IMR-90 (cell line): ENCODE measurements at regions not wholly inside any gene's neighbourhood (a gene's known extent, or its start where the extent isn't known, plus 50 kb on each side); places are given as distances from the start of the nearest gene placed in this dataset.

Experiments used
- ATAC-seq: fragments of 200-7000 bp; cut with Tn5 transposase; 2 replicates; pipeline ENCODE4 v1.9.1; 2020; ENCODE audit warnings: low read depth, mild to moderate bottlenecking, moderate library complexity
- BruUV-seq: library from RNA; stranded (reverse); fragments of 400-500 nt; replicated peaks from 2 replicates; lab custom pipeline; 2021; lab: Mats Ljungman, UMichigan
- CTCF ChIA-PET: fragments of 300-600 bp; formaldehyde crosslinking; extraction: SDS; loops from one replicate; lab custom pipeline; 2021; ENCODE audit warnings: antibody characterized with exemption; lab: Yijun Ruan, JAX
- POLR2A ChIA-PET: fragments of 300-600 bp; sonication (Branson Sonifier 250); formaldehyde crosslinking; loops from one replicate; lab custom pipeline; 2022; ENCODE audit warnings: antibody characterized with exemption; ENCODE audit not compliant: unreplicated experiment; lab: Charles Lee
- DNase-seq: peaks from one replicate; pipeline ENCODE4 v3.0.0; 2013
- H2AFZ ChIP-seq: replicated peaks from 2 replicates; pipeline ENCODE3; 2013; ENCODE audit warnings: low read length, mild to moderate bottlenecking; ENCODE audit not compliant: poor library complexity
- H2AK5ac ChIP-seq: 2 replicates; pipeline ENCODE4 v1.6.1; 2013; ENCODE audit warnings: low read depth, low read length, inconsistent platforms
- H2AK9ac ChIP-seq: replicated peaks from 2 replicates; pipeline ENCODE3; 2013; ENCODE audit warnings: mild to moderate bottlenecking, low read depth, low read length, moderate library complexity; ENCODE audit not compliant: poor library complexity
- H2BK120ac ChIP-seq: 2 replicates; pipeline ENCODE4 v1.6.1; 2013; ENCODE audit warnings: low read depth, low read length, inconsistent platforms
- H2BK15ac ChIP-seq: 3 replicates; pipeline ENCODE4 v1.6.1; 2013; ENCODE audit warnings: low read depth, low read length, inconsistent platforms
- H2BK20ac ChIP-seq: 2 replicates; pipeline ENCODE4 v1.6.1; 2013; ENCODE audit warnings: low read depth, mild to moderate bottlenecking, inconsistent platforms, low read length, moderate library complexity
- H2BK5ac ChIP-seq: 2 replicates; pipeline ENCODE4 v1.6.1; 2013; ENCODE audit warnings: mild to moderate bottlenecking, low read depth, low read length, inconsistent platforms; ENCODE audit not compliant: poor library complexity, severe bottlenecking
- H3K14ac ChIP-seq: replicated peaks from 2 replicates; pipeline ENCODE4 v1.6.1; 2013; ENCODE audit warnings: low read depth, low read length, inconsistent platforms
- H3K18ac ChIP-seq: 2 replicates; pipeline ENCODE4 v1.6.1; 2013; ENCODE audit warnings: low read depth, low read length, control low read depth
- H3K23ac ChIP-seq: 2 replicates; pipeline ENCODE4 v1.6.1; 2013; ENCODE audit warnings: low read depth, low read length, inconsistent platforms
- H3K27ac ChIP-seq: 2 replicates; pipeline ENCODE4 v1.5.1; 2013; ENCODE audit warnings: mild to moderate bottlenecking, control low read depth, low read length; ENCODE audit not compliant: insufficient read depth
- H3K27me3 ChIP-seq: 2 replicates; pipeline ENCODE4 v1.6.1; 2013; ENCODE audit warnings: low read length; ENCODE audit not compliant: control insufficient read depth, insufficient read depth
- H3K36me3 ChIP-seq: 2 replicates; pipeline ENCODE4 v1.6.1; 2013; ENCODE audit warnings: low read length, mixed read lengths; ENCODE audit not compliant: control insufficient read depth, insufficient read depth
- H3K4ac ChIP-seq: 2 replicates; pipeline ENCODE4 v1.6.1; 2013; ENCODE audit warnings: low read depth, low read length, inconsistent platforms
- H3K4me1 ChIP-seq: 2 replicates; pipeline ENCODE4 v1.6.1; 2013; ENCODE audit warnings: low read length, mixed read lengths; ENCODE audit not compliant: control insufficient read depth, insufficient read depth
- H3K4me2 ChIP-seq: 2 replicates; pipeline ENCODE4 v1.6.1; 2013; ENCODE audit warnings: low read depth, mild to moderate bottlenecking, control low read depth, low read length, moderate library complexity
- H3K4me3 ChIP-seq: 2 replicates; pipeline ENCODE4 v1.5.1; 2013; ENCODE audit warnings: low read depth, mild to moderate bottlenecking, control low read depth, low read length, moderate library complexity; ENCODE audit not compliant: insufficient read depth
- H3K56ac ChIP-seq: 2 replicates; pipeline ENCODE4 v1.6.1; 2013; ENCODE audit warnings: low read length, inconsistent platforms; ENCODE audit not compliant: insufficient read depth; ENCODE audit errors: extremely low read depth
- H3K79me1 ChIP-seq, 2 experiments: 2 replicates each; pipeline ENCODE4 v1.6.1; 2013; ENCODE audit warnings: low read length in 2 of 2, inconsistent platforms in 1 of 2, low read depth in 1 of 2
- H3K9ac ChIP-seq: 2 replicates; pipeline ENCODE4 v1.6.1; 2013; ENCODE audit warnings: low read depth, low read length, control low read depth
- H3K9me1 ChIP-seq: 2 replicates; pipeline ENCODE4 v1.6.1; 2013; ENCODE audit warnings: low read length, inconsistent platforms; ENCODE audit not compliant: insufficient read depth
- H3K9me3 ChIP-seq: 2 replicates; pipeline ENCODE4 v1.6.1; 2013; ENCODE audit warnings: low read length; ENCODE audit not compliant: control insufficient read depth, insufficient read depth
- H4K20me1 ChIP-seq: 2 replicates; pipeline ENCODE4 v1.6.1; 2013; ENCODE audit warnings: low read length, inconsistent platforms; ENCODE audit not compliant: insufficient read depth
- H4K5ac ChIP-seq: 2 replicates; pipeline ENCODE4 v1.6.1; 2013; ENCODE audit warnings: mild to moderate bottlenecking, low read depth, low read length, control low read depth
- H4K8ac ChIP-seq, 2 experiments: 2 replicates each; pipeline ENCODE4 v1.6.1; 2013; ENCODE audit warnings: low read depth in 2 of 2, low read length in 2 of 2, control low read depth in 1 of 2, inconsistent platforms in 1 of 2
- H4K91ac ChIP-seq: 2 replicates; pipeline ENCODE4 v1.6.1; 2013; ENCODE audit warnings: low read depth, low read length, inconsistent platforms; ENCODE audit not compliant: insufficient read depth
- CEBPB ChIP-seq: IDR thresholded peaks from 2 replicates; pipeline ENCODE4 v1.6.1; 2012; ENCODE audit warnings: low read depth, low read length, improper control_type of control experiment
- ELK1 ChIP-seq: fragments of 150-350 bp; IDR thresholded peaks from 2 replicates; pipeline ENCODE4 v1.6.1; 2016; ENCODE audit warnings: low read depth, mild to moderate bottlenecking, low read length, moderate library complexity, borderline replicate concordance
- MAFK ChIP-seq: IDR thresholded peaks from 2 replicates; pipeline ENCODE4 v1.6.1; 2012; ENCODE audit warnings: low read depth, low read length, improper control_type of control experiment
- NFE2L2 ChIP-seq: fragments of 150-350 bp; IDR thresholded peaks from 2 replicates; pipeline ENCODE4 v1.6.1; 2016; ENCODE audit warnings: low read depth, mild to moderate bottlenecking, low read length
- POLR2A ChIP-seq: IDR thresholded peaks from 2 replicates; pipeline ENCODE4 v1.6.1; 2012; ENCODE audit warnings: mild to moderate bottlenecking, low read depth, low read length
- RFX5 ChIP-seq: IDR thresholded peaks from 2 replicates; pipeline ENCODE4 v1.8.0; 2012; ENCODE audit warnings: low read depth, mild to moderate bottlenecking, low read length, moderate library complexity
- WGBS, 2 experiments: methylation state at CpG; one replicate each; pipeline versions ENCODE4 v1.1.5 to v1.1.7; 2013; ENCODE audit warnings: missing lambda C conversion rate in 2 of 2; ENCODE audit not compliant: insufficient read length in 1 of 2; ENCODE audit errors: extremely low coverage in 2 of 2; 5-methylcytosine and 5-hydroxymethylcytosine counted together
- dilution Hi-C: fragments of 300-500 bp; cut with HindIII; formaldehyde crosslinking; loops from one replicate; pipeline ENCODE4 v1.14.3; 2018; ENCODE audit warnings: low sequenced_read_pairs; ENCODE audit not compliant: unreplicated experiment
- in situ Hi-C: fragments of 300-500 bp; cut with MboI; formaldehyde crosslinking; loops from 3 replicates; pipeline ENCODE4 v1.14.3; 2019; ENCODE audit warnings: low sequenced_read_pairs, inconsistent platforms, mixed read lengths
- intact Hi-C: fragments of 100-400 bp; cut with micrococcal nuclease; formaldehyde crosslinking; loops from 2 replicates; pipeline ENCODE4 v1.10.0; 2022
- TF ChIP-seq, protein P1 (sequence below): conservative IDR thresholded peaks from 2 replicates; pipeline ENCODE4 v1.5.1; 2012; ENCODE audit warnings: mild to moderate bottlenecking, low read depth, low read length, improper control_type of control experiment
- TF ChIP-seq, protein P2 (sequence below): fragments of 150-350 bp; IDR thresholded peaks from 2 replicates; pipeline ENCODE4 v1.6.1; 2017; ENCODE audit warnings: mild to moderate bottlenecking, antibody characterized with exemption, low read length, low read depth

DNA sequence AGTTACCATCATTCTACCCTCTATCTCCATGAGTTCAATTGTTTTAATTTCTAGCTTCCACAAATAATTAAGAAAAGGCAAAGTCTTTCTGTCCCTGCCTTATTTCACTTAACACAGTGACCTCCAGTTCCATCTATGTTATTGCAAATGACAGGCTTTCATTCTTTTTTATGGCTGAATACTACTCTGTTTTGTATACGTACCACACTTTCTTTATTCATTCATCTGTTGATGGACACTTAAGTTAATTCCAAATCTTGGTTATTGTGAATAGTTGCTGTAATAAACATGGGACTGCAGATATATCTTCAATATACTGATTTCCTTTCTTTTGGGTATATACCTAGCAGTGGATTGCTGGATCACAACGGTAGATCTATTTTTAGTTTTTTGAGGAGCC lies 314.1 kb downstream of the SV2B start:
- ChIA-PET POLR2A (no interaction called here), CTCF (interaction anchor here (0.5 kb wide), 1 partner anchor 19 kb away, joined by 3 read pairs; no protein-coding TSS in a partner anchor)
- no peak overlapping the region for H2BK5ac ChIP-seq
- H2AK5ac ChIP-seq: no peak overlapping the region
- no peak overlapping the region for H3K4me2 ChIP-seq
- in situ Hi-C loops: no loop called here
- H2AK9ac ChIP-seq: no peak overlapping the region
- no peaks in the 10 kb centered on the region; the same call in 1 of the 2 replicates for H3K27me3 ChIP-seq
- no peaks in the 10 kb centered on the region for H3K79me1 ChIP-seq
- no peaks in the 10 kb centered on the region for H3K9me1 ChIP-seq
- no peak overlapping the region for H3K56ac ChIP-seq
- no CpG with 5 or more reads among the region's 2 CpGs for WGBS, 2 experiments
- no peak overlapping the region for H3K4me3 ChIP-seq
- H4K8ac ChIP-seq: no peak overlapping the region
- no peak overlapping the region for H3K9ac ChIP-seq
- no peaks in the 10 kb centered on the region for H3K36me3 ChIP-seq
- dilution Hi-C loops: no loop called here
- H3K9me3 ChIP-seq: no peaks in the 10 kb centered on the region
- H2BK20ac ChIP-seq: no peak overlapping the region
- no peak overlapping the region for H4K5ac ChIP-seq
- H3K18ac ChIP-seq: no peak overlapping the region
- intact Hi-C loops: no loop called here
- H3K27ac ChIP-seq: no peak overlapping the region
- no TSS peak for BruUV-seq
- H3K23ac ChIP-seq: no peak overlapping the region
- H3K4ac ChIP-seq: no peak overlapping the region
- no peaks in the 10 kb centered on the region for H3K4me1 ChIP-seq
- H2BK15ac ChIP-seq: no peak overlapping the region
- H2BK120ac ChIP-seq: no peak overlapping the region
- DNase-seq: no peak
- TF ChIP-seq, protein P1, sequence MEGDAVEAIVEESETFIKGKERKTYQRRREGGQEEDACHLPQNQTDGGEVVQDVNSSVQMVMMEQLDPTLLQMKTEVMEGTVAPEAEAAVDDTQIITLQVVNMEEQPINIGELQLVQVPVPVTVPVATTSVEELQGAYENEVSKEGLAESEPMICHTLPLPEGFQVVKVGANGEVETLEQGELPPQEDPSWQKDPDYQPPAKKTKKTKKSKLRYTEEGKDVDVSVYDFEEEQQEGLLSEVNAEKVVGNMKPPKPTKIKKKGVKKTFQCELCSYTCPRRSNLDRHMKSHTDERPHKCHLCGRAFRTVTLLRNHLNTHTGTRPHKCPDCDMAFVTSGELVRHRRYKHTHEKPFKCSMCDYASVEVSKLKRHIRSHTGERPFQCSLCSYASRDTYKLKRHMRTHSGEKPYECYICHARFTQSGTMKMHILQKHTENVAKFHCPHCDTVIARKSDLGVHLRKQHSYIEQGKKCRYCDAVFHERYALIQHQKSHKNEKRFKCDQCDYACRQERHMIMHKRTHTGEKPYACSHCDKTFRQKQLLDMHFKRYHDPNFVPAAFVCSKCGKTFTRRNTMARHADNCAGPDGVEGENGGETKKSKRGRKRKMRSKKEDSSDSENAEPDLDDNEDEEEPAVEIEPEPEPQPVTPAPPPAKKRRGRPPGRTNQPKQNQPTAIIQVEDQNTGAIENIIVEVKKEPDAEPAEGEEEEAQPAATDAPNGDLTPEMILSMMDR: no peak
- TF ChIP-seq NFE2L2 (no peak), RFX5 (no peak), ELK1 (no peak), CEBPB (no peak), POLR2A (no peak), MAFK (no peak)
- TF ChIP-seq, protein P2, sequence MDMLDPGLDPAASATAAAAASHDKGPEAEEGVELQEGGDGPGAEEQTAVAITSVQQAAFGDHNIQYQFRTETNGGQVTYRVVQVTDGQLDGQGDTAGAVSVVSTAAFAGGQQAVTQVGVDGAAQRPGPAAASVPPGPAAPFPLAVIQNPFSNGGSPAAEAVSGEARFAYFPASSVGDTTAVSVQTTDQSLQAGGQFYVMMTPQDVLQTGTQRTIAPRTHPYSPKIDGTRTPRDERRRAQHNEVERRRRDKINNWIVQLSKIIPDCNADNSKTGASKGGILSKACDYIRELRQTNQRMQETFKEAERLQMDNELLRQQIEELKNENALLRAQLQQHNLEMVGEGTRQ: no peak
- no peaks in the 10 kb centered on the region for H4K20me1 ChIP-seq
- H2AFZ ChIP-seq: no peak overlapping the region
- no peak overlapping the region for H4K91ac ChIP-seq
- ATAC-seq: no peak
- no peak overlapping the region for H3K14ac ChIP-seq
